Activated naive CD4-positive, alpha-beta T cell treated with anti-CD3 and anti-CD28 coated beads, Interleukin-2, amount 10 ng/mL, durations not matched to agents 7 days and 5 days (primary cell): ENCODE measurements at regions not wholly inside any gene's neighbourhood (a gene's known extent, or its start where the extent isn't known, plus 50 kb on each side); places are given as distances from the start of the nearest gene placed in this dataset.
"Not testable (repeated sequence)": the region's sequence is repeated elsewhere in the genome, so short reads cannot be mapped to it uniquely, and the experiment has no call there.

Source experiments
- CTCF ChIA-PET: fragments of 350-600 bp; sonication (Branson Sonifier 250); formaldehyde crosslinking; loops from one replicate; lab custom pipeline; 2021; ENCODE audit warnings: antibody characterized with exemption; lab: Charles Lee
- DNase-seq: peaks from one replicate; pipeline ENCODE4 v3.0.0-alpha.2; 2020
- H3K27ac Mint-ChIP-seq: one replicate; pipeline ENCODE4 v1.8.0; 2021; ENCODE audit warnings: mild to moderate bottlenecking, moderate library complexity, mixed read lengths
- H3K27me3 Mint-ChIP-seq: one replicate; pipeline ENCODE4 v1.8.0; 2021; ENCODE audit warnings: mild to moderate bottlenecking, mixed read lengths
- H3K36me3 Mint-ChIP-seq: one replicate; pipeline ENCODE4 v1.8.0; 2021; ENCODE audit warnings: mixed read lengths
- H3K4me1 Mint-ChIP-seq: one replicate; pipeline ENCODE4 v1.8.0; 2021; ENCODE audit warnings: mixed read lengths
- H3K4me3 Mint-ChIP-seq: one replicate; pipeline ENCODE4 v1.8.0; 2021; ENCODE audit warnings: mild to moderate bottlenecking, moderate library complexity, mixed read lengths
- H3K9me3 Mint-ChIP-seq: one replicate; pipeline ENCODE4 v1.8.0; 2021; ENCODE audit warnings: mixed read lengths

DNA sequence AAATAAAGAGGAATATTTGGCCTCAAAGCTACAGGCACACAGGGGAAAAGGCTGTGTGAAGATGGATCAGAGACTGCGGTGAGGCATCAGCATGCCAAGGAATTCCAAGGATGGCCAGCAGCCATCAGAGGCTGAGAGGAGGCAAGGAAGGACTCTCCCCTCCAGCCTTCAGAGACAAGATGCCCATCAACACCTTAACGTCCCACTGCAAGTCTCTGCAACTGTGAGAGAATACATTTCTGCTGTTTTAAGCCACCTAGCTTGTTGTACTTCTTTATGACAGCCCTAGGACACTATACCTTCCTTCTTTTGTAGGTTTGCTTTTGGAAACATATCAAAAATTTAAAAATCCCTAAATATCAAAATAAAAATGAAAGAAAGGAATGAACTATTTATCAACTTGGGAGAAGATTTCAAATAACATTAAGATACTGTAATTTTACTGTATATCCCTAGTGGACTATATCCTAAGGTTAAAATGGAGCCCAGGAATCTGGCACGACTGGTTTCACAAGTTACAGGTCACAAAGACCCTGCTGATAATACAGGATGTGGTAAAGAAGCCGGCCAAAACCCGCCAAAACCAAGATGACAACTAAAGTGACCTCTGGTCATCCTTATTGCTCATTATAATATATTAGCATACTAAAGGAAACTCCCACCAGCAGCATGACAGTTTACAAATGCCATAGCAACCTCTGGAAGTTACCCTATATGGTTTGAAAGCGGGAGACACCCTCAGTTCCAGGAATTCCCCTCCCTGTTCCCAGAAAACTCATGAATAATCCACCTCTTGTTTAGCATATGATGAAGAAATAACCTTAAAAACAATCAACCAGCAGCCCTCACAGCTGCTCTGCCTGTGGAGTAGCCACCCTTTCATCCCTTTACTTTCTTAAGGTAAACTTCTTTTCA lies 185.2 kb downstream of the AVL9 start:
- CTCF ChIA-PET, result no interaction called here
- Mint-ChIP-seq H3K27me3 (peaks cover 12% of the 10 kb centered on the region), H3K4me1 (no peaks in the 10 kb centered on the region), H3K4me3 (no peak overlapping the region), H3K9me3 (no peaks in the 10 kb centered on the region), H3K36me3 (no peaks in the 10 kb centered on the region), H3K27ac (no peak overlapping the region)
- DNase-seq, result no peak

- Mint-ChIP-seq H3K36me3 (no peaks in the 10 kb centered on the region), H3K4me1 (no peaks in the 10 kb centered on the region), H3K27me3 (peaks cover 12% of the 10 kb centered on the region), H3K9me3 (no peaks in the 10 kb centered on the region), H3K27ac (no peak overlapping the region), H3K4me3 (no peak overlapping the region)
- no peak for DNase-seq
- CTCF ChIA-PET, result interaction anchor here (0.6 kb wide), 1 partner anchor 510 kb away, joined by 4 read pairs; no protein-coding TSS in a partner anchor
Measured at GRCh38 chr7:32679192-32679591, 183.9 kb downstream of the AVL9 start.

DNA sequence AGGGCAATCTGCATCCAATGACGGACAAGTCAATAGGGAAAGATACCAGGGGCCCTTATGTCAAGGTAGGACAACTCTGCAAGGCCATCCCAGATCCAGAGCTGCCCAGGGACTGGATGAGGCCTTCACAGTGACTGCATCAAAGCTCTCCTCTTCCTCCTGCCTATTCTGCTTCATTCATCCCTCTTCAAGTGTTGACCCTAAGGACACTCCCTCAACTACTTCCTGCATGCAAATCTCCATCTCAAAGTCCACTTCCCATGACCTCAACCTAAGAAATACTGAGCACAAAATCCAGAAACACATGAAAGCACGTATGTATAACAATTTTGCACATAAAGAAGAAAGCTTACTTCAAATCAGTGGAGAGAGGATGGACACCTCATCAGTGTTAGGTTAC lies 182.3 kb downstream of the AVL9 start:
- no peaks in the 10 kb centered on the region for H3K4me1 Mint-ChIP-seq
- H3K4me3 Mint-ChIP-seq, result no peak overlapping the region
- no peaks in the 10 kb centered on the region for H3K36me3 Mint-ChIP-seq
- no peak overlapping the region for H3K27ac Mint-ChIP-seq
- DNase-seq, result no peak
- H3K9me3 Mint-ChIP-seq, result no peaks in the 10 kb centered on the region
- H3K27me3 Mint-ChIP-seq, result peaks cover 16% of the 10 kb centered on the region
- CTCF ChIA-PET, result no interaction called here

- DNase-seq, result no peak
- CTCF ChIA-PET, result no interaction called here
- H3K27me3 Mint-ChIP-seq, result peaks cover 16% of the 10 kb centered on the region
- H3K9me3 Mint-ChIP-seq, result no peaks in the 10 kb centered on the region
- H3K4me3 Mint-ChIP-seq, result no peak overlapping the region
- no peak overlapping the region for H3K27ac Mint-ChIP-seq
- no peaks in the 10 kb centered on the region for H3K4me1 Mint-ChIP-seq
- H3K36me3 Mint-ChIP-seq, result no peaks in the 10 kb centered on the region
Measured at GRCh38 chr7:32676249-32676941, 181.1 kb downstream of the AVL9 start.

DNA sequence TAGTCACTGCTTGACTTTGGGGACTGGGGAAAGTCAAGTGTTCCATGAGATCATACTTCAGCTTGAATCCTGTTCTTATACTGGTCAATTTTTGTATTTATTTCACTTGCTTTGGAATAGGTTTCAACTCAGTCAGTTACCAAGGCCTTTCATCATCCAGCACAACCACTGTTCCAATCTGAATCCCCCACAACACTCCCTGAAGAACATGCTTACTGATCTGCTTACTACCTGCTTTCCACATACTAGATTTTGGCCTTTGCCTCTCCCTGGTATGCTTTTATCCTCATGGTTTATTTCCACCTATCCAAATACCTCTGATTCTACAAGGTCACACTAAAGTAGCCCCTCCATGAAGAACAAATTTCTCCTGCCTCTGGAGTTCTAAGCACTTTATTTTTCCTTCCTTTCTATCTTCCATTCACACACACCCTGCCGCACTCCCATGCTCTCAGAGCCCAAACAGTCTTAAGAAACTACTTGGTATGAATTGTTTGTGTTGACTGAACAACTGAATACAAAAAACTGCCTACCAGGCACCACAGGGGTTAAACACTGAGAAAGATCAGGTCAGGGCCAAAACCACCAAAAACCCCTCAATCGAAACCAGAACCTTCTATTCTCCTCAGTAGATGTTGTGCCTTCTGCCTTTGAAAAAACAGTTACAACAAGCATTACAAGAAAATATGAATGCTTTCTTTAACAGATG lies 178.1 kb downstream of the AVL9 start:
- DNase-seq, result no peak
- no peaks in the 10 kb centered on the region for H3K36me3 Mint-ChIP-seq
- H3K4me3 Mint-ChIP-seq, result no peak overlapping the region
- CTCF ChIA-PET, result no interaction called here
- no peaks in the 10 kb centered on the region for H3K4me1 Mint-ChIP-seq
- H3K27me3 Mint-ChIP-seq, result peaks cover 17% of the 10 kb centered on the region
- H3K27ac Mint-ChIP-seq, result no peak overlapping the region
- no peaks in the 10 kb centered on the region for H3K9me3 Mint-ChIP-seq

DNA sequence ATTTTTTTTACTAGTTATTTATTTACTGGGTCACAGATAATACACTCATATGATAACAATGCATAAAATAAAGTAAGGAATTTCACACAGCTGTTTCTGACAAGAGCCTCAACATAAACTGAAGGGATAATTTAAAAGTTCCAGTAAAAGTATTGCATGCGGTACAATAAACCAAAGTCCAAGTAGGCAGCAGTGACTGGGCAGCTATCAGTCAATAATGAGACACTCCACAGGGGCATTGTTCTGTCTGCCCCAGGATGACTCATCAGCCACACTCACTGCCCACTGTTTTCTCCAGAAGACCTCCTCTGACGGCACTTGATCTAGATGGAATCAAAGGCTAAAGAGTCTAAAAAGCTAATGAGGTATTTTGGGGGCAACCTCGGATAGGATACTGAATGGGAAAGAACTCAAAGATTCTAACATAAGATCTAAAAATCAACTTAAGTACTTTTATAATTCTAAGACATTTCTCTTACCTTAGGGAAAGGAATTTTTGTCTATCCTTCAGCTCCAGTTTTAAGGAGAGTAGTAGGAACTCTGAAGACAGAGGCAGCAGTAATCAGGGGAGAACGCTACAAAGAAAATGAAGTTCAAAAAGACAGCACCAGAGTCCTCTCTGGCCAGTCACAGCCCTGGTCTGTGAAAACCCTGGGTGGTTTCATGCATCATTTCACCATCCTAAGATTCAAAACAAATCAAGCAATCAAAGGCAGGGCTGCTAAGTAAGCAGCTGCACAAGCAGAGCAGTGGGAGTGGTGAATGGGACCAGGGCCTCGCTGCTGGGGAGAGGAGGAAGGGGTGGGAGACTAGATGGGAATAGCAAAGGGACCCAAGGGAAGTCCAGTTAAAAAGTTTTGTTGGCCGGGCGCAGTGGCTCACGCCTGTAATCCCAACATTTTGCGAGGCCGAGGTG lies 175.1 kb downstream of the AVL9 start:
- Mint-ChIP-seq H3K36me3 (no peaks in the 10 kb centered on the region), H3K27ac (no peak overlapping the region), H3K27me3 (peaks cover 18% of the 10 kb centered on the region), H3K9me3 (no peaks in the 10 kb centered on the region), H3K4me3 (no peak overlapping the region), H3K4me1 (no peaks in the 10 kb centered on the region)
- CTCF ChIA-PET, result no interaction called here
- no peak for DNase-seq

DNA sequence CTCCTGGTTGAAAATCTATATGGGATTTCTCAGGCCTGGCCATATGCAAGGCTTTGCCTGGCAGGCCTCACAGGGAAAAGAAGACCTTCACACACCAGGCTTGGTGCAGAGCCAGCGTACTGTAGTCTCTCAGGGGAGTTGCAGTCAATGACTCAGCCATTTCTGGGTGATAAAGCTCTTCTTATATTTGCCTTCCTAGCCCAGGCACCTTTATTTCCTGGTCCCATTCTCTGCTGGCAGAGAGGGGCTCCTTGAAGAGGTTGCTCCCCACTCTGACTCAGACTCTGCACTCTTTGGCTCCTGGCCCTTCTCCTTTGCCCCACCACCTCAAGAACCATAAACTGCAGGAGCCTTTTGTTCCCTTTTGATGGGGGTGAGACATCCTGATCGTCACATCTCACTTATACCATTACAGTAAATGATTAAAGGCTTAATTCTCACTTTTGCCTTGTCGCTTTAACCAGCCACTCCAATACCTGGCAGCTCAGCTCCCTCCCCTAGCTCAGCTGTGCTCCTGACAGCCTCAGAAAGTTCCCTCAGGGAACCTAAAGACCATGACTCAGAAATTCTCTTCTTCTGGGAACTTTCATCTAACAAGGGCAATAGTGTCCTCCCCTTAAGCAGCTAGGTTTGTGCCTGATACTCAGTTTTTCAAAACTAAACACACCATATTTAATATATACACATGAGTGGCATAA lies 174.0 kb downstream of the AVL9 start:
- DNase-seq, H3K27ac Mint-ChIP-seq, H3K9me3 Mint-ChIP-seq, H3K4me1 Mint-ChIP-seq, H3K4me3 Mint-ChIP-seq, H3K36me3 Mint-ChIP-seq, CTCF ChIA-PET: not testable (repeated sequence)
- peaks cover 18% of the 10 kb centered on the region for H3K27me3 Mint-ChIP-seq

GRCh38 chr7:32668387-32669097 lies 173.3 kb downstream of the AVL9 start:
- H3K4me3 Mint-ChIP-seq, DNase-seq, H3K27ac Mint-ChIP-seq, H3K4me1 Mint-ChIP-seq, CTCF ChIA-PET, H3K9me3 Mint-ChIP-seq, H3K36me3 Mint-ChIP-seq: not testable (repeated sequence)
- H3K27me3 Mint-ChIP-seq, result peaks cover 17% of the 10 kb centered on the region

DNA sequence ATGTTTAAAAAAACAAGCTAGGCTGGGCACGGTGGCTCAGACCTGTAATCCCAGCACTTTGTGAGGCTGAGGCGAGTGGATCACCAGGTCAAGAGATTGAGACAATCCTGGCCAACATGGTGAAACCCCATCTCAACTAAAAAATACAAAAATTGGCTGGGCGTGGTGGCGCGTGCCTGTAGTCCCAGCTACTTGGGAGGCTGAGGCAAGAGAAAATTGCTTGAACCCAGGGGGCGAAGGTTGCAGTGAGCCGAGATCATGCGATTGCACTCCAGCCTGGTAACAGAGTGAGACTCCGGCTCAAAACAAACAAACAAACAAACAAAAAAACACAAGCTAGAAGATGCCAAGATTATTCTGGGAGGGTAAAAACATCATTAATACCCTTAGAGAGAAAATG lies 172.3 kb downstream of the AVL9 start:
- not testable (repeated sequence) for H3K9me3 Mint-ChIP-seq, H3K27ac Mint-ChIP-seq, DNase-seq

DNA sequence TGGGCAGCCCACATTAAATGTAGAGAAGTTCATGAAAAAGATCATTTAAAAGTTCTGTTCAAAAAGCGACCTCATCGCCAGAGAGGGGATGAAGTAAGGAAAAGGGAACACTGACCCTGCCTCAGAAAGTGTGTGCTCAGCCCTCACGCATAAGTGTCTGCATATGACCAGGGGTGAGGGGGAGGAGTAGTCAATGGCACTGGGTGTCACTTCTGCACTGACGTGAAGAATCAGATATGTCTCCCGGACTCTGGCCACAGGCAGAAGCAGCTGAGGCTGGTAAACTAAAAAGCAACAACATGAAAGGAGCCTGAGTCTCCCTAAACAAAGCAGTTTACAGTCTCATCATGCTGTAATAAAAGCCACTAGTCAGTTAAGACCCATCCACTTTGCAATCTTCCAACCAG lies 168.5 kb downstream of the AVL9 start:
- DNase-seq, H3K27ac Mint-ChIP-seq, H3K4me1 Mint-ChIP-seq, H3K4me3 Mint-ChIP-seq, H3K9me3 Mint-ChIP-seq, CTCF ChIA-PET, H3K36me3 Mint-ChIP-seq: not testable (repeated sequence)
- H3K27me3 Mint-ChIP-seq, result peaks cover 22% of the 10 kb centered on the region

More for the DNA sequence above, 172.3 kb downstream of the AVL9 start:
- H3K4me1 Mint-ChIP-seq, H3K4me3 Mint-ChIP-seq, CTCF ChIA-PET, H3K36me3 Mint-ChIP-seq: not testable (repeated sequence)
- H3K27me3 Mint-ChIP-seq, result peaks cover 15% of the 10 kb centered on the region

DNA sequence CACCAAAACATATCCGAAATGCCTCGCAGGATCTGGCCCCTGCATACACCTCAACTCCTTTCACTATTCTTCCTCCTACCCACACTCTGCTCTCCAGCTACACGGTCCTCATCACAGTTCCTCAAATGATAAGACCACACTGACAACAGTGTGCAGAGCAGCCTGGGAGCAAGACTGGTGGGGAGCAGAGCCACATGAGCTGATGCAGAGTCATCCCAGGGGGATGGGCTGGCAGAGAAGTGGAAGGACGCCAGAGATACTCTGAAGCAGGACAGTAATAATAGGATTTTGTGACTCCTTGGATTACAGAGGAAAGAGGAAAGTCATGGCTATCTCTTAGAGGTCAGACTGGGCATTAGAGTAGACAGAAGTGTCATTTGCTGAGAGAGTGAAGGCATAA lies 167.2 kb downstream of the AVL9 start:
- DNase-seq, H3K4me3 Mint-ChIP-seq, CTCF ChIA-PET, H3K9me3 Mint-ChIP-seq, H3K4me1 Mint-ChIP-seq, H3K36me3 Mint-ChIP-seq, H3K27ac Mint-ChIP-seq: not testable (repeated sequence)
- peaks cover 15% of the 10 kb centered on the region for H3K27me3 Mint-ChIP-seq

DNA sequence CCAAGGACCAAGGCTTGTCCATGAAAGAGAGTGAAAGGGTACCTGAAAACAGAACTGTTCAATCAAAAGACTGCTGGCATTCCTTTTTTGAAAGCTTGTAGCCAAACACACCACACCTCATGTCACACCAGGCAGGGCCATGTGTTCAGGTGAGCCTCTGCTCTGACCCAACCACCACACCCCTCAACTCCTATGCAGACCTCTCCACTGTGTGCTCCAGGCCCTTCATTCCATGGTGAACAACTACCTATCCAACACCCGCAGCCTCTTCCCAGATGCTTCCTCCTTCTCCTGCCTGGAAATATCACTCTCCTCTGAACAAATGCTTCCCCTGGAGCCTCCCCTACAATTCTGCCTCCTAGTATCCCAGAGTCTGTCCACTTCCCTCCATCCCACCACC lies 166.6 kb downstream of the AVL9 start:
- Mint-ChIP-seq H3K27ac (no peak overlapping the region), H3K9me3 (no peaks in the 10 kb centered on the region), H3K4me1 (no peaks in the 10 kb centered on the region), H3K4me3 (no peak overlapping the region), H3K36me3 (no peaks in the 10 kb centered on the region), H3K27me3 (peaks cover 14% of the 10 kb centered on the region)
- no peak for DNase-seq
- CTCF ChIA-PET, result no interaction called here

DNA sequence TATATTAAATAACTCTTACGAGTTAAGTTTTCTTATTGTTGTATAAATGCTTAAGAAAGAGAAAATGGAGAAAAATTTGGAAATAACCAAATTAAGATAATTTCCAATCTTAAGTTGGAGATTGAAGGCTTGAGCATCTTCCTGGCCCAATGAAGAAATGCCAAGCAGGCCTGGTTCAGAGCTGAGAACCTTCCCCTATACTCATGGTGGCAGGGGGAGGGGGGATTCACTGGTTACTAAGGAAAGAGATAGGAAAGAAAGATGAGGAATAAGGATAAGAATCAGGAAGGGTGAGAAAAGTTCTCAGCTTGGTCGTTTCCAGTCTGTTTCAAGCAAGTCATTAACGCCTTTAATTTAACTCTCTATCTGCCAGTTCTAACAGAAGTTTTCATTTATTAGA lies 166.2 kb downstream of the AVL9 start:
- CTCF ChIA-PET, result no interaction called here
- Mint-ChIP-seq H3K4me3 (no peak overlapping the region), H3K36me3 (no peaks in the 10 kb centered on the region), H3K27ac (no peak overlapping the region), H3K9me3 (no peaks in the 10 kb centered on the region), H3K27me3 (peaks cover 14% of the 10 kb centered on the region), H3K4me1 (no peaks in the 10 kb centered on the region)
- DNase-seq, result no peak
